DOHH2 (cell line): ENCODE measurements at regions not wholly inside any gene's neighbourhood (a gene's known extent, or its start where the extent isn't known, plus 50 kb on each side); places are given as distances from the start of the nearest gene placed in this dataset.

ENCODE experiments used
- EZH2phosphoT487 ChIP-seq: fragments of 200-600 bp; sonication (generic); IDR thresholded peaks from 2 replicates; pipeline ENCODE4 v1.6.1; 2017; ENCODE audit warnings: borderline replicate concordance, mild to moderate bottlenecking, antibody characterized with exemption, low read length, moderate library complexity, mixed read lengths
- TF ChIP-seq, protein P1 (sequence below): fragments of 200-600 bp; sonication (generic); IDR thresholded peaks from one replicate; pipeline ENCODE4 v1.5.1; 2014; ENCODE audit warnings: antibody characterized with exemption, mild to moderate bottlenecking, low read depth, low read length; ENCODE audit not compliant: poor library complexity, severe bottlenecking

DNA sequence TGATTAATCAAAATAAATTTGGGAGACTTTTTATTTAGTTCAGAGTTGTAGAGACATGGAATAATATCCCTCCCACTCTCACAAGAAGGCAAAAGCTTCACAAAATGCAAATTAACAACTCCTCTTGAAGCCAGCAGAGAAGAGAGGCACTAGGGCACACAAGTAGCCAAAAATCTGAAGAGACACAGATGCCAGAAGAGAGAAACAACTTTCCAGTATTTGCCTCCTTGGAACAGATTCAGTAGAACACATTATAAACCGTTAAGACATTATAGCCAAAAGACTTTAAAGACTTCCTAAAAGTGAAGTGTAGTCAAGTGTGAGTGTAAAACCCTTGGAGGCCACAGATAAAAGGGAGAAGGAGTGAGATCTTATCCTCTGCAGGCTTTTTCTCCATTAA is 1024.9 kb upstream of the ADGRL3 start:
- TF ChIP-seq, protein P1, sequence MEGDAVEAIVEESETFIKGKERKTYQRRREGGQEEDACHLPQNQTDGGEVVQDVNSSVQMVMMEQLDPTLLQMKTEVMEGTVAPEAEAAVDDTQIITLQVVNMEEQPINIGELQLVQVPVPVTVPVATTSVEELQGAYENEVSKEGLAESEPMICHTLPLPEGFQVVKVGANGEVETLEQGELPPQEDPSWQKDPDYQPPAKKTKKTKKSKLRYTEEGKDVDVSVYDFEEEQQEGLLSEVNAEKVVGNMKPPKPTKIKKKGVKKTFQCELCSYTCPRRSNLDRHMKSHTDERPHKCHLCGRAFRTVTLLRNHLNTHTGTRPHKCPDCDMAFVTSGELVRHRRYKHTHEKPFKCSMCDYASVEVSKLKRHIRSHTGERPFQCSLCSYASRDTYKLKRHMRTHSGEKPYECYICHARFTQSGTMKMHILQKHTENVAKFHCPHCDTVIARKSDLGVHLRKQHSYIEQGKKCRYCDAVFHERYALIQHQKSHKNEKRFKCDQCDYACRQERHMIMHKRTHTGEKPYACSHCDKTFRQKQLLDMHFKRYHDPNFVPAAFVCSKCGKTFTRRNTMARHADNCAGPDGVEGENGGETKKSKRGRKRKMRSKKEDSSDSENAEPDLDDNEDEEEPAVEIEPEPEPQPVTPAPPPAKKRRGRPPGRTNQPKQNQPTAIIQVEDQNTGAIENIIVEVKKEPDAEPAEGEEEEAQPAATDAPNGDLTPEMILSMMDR, result no peak
- TF ChIP-seq EZH2phosphoT487, result no peak
